GM18873 (cell line): ENCODE measurements at regions not wholly inside any gene's neighbourhood (a gene's known extent, or its start where the extent isn't known, plus 50 kb on each side); places are given as distances from the start of the nearest gene placed in this dataset.
"Not testable (repeated sequence)": the region's sequence is repeated elsewhere in the genome, so short reads cannot be mapped to it uniquely, and the experiment has no call there.

ENCODE experiments used
- ATAC-seq: cut with Tn5 transposase; IDR thresholded peaks from one replicate; pipeline ENCODE4 v1.9.1; 2021; ENCODE audit warnings: mild to moderate bottlenecking, moderate library complexity, moderate number of reproducible peaks; ENCODE audit not compliant: unreplicated experiment, low FRiP score

DNA sequence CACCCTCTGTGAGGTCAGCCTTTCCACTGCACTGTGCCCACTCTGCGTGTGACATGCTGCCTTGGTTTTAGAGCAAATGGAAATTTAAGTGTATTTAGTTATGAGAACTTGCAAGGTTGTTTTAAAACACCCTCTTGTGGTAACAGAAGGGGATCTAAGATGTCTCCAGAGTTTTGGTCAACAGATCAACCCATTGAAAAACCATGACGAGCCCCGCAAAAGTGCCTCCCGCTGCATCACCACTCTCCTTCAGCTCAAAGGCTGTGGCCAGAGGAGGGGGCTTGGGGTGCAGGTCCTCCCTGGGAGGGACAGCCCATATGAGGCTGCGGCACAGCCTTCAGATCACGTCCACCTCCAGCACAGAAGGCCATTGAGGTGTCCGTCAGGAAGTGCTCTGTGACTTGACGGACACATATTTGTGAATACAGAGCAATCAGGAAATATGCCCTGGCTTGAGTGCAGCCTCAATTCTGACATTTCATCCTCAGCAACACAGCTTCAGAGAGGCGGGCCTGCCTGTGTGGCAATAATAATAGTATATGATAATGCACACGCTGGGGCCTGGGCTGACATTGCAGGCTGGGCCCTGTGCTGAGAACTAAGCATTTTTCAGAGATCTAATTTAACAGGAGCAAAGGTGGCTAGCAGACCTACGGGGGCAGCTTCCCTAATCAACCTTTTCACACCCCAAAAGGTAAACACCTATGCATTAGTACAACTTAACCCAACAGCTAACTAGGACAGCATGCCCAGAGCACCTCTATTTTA, 213.9 kb downstream of the ANAPC1 start:
- no peak for ATAC-seq

DNA sequence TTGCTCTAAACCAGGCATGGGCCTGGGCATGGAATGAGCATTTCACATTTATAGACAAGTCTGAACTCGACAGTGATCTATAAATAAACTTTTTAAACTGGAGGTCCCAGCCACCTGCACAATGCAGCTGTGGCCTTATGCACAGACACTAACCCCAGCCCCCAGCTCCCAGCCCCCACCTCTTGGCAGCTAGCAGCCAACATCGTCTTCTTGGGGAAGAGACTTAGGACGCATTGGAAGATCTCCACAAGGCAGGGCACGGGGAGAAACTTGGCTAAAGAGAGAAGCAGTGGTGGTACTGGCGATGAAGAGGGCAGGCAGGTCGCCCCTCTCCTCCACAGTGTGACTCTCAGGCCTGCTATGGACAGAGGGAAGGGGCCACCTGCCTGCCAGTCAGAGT, 213.2 kb downstream of the ANAPC1 start:
- ATAC-seq = no peak

DNA sequence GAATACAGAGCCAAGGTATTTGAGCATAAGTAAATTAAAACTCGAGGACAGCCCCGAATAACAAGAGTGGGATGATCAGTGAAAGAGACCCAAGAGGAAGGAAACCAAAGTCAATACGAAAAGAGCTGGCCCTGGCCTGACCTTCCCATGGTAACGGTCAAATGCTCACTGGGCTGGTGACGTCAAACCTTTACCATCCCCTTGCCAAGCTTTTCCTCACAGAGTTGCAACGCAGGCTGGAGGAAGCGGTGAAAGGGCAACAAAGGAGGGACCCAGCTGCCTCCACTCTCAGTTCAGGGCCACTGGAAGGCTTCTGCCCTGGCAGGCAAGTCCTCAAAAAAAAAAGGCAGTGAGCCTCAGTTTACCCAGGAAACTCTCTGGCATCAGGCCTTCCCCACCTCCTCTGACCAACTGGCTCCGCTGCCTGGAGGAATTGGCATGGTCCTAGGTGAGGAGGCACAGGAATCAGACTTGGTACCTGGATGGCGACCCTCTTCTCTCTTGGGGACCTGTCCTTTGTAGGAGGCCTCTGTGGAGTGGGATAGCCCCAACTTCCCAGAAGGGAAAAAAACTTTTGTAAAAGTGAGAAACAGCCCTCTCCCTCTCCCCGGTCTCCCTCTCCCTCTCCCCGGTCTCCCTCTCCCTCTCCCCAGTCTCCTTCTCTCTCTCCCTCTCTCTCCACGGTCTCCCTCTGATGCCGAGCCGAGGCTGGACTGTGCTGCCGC, 212.4 kb downstream of the ANAPC1 start:
- ATAC-seq = no peak

DNA sequence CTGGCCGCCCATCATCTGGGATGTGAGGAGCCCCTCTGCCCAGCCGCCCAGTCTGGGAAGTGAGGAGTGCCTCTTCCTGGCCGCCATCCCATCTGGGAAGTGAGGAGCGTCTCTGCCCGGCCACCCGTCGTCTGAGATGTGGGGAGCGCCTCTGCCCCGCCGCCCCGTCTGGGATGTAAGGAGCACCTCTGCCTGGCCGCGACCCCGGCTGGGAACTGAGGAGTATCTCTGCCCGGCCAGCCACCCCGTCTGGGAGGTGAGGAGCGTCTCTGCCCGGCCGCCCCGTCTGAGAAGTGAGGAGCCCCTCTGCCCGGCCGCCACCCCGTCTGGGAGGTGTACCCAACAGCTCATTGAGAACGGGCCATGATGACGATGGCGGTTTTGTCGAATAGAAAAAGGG, 211.4 kb downstream of the ANAPC1 start:
- ATAC-seq = not testable (repeated sequence)

DNA sequence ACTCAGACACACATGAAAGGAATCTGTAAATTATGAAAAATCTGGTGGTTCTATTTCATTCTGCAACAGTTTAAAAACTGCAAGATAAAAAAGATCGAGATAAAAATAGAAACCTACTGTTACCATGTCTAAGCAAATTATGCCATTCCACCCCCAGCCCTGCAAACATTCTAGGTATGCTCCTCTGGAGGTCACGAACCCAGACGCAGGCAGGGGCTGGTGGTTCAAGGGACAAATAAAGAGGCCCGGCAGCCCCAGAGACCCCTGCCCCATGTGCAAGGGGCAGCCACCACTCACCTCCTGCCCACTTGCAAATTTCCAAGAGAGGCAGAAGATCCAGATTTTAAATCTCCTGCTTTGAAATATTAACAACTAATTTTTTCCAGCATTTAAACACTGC, 210.5 kb downstream of the ANAPC1 start:
- ATAC-seq = no peak

DNA sequence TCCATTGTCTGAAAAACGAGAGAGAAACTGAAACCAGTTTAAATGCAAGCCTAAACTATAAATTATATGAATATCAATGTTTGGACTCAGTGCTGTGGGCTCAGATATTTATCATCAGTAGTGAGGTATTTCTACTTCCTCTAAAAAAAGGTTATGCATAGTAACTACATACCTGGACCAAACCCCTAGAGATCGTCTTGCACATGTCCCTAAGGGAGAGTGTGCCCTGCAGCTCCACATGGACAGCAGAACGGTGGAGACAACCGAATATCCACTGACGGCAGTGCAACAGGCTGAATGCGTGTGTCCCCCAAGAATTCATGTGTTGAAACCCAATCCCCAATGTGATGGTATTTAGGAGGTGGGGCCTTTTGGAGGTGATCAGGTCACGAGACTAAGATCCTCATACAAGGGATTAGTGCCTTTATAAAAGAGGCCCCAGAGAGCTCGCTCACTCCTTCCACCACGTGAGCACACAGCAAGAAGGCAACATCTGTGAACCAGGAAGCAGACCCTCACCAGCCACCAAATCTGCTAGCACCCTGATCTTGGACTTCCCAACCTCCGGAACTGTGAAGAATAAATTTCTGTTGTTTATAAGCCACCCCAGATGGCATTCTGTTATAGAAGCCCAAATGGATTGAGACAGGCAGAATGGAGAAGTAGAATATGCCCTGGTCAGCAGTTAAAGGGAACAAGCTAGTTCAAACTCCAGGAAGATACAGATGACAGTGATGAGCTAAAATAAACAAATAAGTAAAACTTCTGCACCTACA, 208.4 kb downstream of the ANAPC1 start:
- no peak for ATAC-seq

DNA sequence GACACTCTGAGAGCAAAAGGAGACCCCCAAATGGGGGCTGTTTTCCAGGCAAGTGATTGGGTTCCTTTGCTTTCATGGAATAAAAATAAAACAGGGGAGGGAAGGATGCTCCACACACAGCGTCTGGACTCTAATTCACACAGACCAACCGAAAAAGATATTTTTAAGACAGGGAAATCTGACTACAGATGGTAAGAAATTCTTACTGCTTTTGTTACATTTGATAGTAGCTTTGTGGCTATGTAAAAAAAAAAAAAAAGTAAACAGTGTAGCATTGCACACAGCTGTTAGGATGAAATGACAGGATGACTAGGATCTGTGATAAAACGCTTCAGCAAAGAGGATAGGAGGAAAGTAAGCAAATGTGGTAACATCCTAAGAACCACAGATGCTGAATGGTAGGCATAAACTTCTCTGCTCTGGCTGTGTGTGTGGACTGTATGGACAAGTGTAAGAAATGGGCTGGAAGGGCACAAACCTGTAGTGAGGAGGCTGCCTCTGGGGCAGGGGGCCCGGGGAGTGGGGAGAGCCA, 207.6 kb downstream of the ANAPC1 start:
- no peak for ATAC-seq

DNA sequence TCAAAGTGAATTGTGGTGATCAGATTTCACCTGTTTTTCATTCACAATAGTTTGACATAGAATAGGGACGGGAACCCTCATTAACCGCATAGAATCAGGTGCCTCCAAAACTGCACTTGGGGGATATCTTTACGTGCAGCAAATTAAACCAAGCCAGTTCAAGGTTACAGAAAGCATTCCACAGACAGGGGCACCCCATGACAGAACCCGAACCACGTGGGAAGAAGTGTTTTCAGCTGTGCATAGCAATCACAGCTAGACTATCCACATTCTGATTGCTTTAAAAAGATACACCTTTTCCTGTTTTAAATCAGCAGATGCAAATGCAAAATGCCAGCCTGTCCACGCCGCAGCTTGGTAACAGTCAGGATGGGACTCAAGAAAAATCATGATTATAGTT, 205.8 kb downstream of the ANAPC1 start:
- no peak for ATAC-seq

DNA sequence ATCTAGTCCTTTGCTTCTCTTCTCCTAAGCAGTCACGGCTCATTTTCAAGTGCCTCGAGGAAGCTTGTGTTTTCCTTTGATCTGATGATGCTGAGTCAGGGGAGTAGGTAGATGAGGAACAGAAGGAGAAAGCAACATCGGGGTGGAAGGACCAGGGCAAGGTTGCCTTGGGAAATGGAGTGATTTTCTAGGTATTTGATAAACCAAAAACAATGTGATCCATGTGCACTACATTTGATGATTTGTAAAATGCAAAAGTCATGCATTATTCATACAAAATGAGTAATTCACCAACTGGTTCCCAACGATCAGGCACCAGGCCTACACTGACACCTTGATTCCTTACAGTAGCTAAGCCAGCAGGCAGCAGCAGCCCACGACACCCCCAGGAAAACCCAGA, 205.3 kb downstream of the ANAPC1 start:
- ATAC-seq = no peak

DNA sequence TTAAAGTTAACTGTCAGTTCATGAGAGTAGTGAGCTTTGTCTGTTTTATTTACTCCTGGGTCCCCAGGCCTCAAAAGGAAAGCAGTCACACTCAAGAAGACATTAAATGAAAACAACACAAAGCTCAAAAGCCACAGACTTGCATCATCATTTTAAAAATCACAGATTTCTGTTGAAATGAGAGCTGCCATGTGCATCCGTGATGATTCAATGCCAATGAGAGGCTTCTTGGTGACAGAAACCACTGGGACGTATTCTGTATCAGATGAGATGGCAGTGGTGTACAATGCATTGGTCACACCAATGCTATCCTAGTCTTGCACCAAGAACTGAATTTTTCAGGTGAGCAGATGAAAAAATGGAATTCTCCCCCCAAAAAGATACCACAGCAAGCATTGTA, 204.8 kb downstream of the ANAPC1 start:
- ATAC-seq = no peak

DNA sequence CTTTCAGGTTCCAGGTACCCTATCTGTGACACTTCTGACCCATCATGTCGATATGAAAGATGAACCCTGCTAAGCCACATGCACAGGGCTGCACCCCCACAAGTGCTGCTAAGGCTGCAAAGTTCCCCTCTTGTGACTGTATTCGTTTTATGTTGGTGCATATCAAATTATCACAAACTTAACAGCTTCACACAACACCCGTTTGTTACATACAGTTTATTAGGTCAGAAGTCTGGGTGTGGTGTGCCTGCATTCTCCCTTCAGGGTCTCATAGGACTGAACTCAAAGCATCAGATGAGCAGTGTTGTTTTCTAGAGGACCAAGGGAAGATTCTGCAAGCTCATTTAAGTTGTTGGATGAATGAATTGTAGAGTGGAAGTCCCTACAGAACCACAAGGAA, 199.4 kb downstream of the ANAPC1 start:
- ATAC-seq = no peak

DNA sequence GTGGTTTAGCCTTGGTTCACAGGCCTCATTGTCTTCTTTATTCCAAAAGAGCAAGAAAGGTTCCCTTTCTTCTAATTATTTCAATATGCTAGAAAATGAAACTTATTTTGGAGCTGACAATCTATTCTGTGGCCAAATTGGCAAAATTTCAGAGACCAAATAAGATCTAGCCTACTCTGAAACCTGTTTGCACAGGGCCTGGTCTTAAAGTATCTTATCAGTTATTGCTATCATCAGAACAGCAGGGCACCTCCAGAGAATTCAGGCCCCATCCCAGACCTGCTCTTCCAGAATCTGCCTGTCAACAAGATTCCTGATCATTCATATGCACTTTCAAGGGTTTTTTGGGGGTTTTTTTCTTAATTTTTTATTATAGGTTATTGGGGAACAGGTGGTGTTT, 198.7 kb downstream of the ANAPC1 start:
- no peak for ATAC-seq

DNA sequence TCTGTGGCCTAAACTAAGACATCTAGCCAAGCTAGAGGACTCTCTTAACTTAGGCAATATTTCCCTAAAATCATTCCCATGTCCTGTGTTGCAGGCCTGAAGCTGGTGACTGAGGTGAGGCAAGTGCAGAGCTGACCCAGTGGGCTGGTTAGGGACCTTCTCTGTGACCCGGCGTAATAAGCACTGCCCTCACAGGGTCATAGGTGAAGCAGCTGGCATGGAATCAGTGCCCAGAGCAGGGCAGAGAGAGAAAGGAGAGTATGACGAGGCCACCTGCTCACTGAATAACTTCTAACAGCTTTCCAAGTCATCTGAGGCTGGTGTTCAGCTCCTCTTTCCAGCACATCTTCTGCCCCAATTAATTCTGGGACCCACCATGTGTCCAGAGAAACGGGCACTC, 197.0 kb downstream of the ANAPC1 start:
- no peak for ATAC-seq

DNA sequence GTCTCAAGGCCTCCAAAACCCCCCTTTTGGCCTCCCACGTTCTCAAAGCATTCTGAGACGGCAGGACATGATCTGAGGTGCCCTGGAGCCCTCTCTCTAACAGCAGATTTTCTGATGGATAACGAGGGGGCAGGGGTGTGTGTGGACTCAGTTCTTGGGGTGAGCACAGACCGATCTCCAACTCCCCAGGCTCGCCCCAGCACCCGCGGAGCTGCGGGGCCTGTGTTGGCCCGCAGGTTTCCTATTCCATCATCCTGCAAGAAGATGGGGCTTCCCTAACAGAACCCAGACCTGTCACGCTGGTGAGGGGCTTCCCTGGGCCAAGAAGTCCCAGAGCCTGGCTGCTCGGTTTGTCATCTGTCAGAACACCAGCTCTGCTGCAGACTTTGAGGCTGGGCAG, 196.1 kb downstream of the ANAPC1 start:
- ATAC-seq = no peak

DNA sequence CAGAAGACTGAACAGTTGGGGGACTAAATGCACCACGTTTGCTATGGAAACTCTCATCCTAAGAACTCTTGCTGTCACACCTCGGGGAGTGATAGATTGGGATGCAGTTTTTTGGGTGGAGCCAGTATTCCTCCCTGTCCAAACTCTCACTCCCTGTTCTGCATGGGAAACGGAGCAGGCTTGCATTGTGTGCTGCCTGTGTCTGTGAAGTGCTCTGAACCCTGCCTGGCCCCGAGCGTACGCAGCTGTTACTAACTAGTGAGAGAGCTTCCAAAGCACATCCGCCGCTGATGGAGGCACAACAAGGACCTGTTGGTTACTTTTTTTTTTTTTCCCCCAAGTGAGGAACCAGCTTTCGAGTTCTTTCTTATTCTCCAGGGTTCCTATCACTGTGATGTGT, 195.5 kb downstream of the ANAPC1 start:
- ATAC-seq = no peak

DNA sequence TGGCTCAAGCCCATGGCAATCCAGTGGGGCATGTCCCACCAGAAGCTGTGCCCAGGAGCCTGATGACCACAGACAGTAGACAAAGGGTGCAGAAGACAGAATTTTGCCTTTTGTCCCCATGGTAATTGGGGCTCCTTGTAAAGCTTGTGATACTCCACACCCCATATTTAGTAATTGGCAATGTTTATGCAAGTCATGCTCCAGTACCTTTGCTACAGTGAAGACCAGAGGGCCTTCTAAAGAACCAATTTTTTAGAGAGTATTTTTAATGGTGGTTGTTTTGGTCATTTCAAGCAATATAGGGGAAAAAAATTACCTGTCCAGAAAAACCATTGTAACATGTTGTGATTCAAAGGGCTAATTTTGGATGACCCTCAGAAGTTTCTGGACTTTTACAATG, 194.8 kb downstream of the ANAPC1 start:
- ATAC-seq = no peak

DNA sequence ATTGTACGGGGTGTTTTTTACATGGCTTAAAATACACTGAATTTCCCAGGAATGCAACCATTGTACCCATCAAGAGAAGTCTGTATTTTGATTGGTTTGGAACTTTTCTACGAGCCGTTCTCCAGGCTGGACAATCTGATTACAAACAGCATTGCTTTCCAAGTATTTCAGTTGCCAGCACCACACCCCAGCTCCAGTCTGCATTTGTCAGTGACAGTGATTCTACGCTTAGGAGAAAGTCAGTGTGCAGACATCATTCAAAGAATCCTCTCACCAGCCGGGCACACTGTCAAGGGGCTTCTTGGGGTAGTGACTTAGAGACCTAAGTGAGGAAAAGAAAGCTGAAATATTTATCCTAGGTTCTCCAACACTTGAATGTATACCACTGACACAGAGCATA, 194.1 kb downstream of the ANAPC1 start:
- no peak for ATAC-seq

DNA sequence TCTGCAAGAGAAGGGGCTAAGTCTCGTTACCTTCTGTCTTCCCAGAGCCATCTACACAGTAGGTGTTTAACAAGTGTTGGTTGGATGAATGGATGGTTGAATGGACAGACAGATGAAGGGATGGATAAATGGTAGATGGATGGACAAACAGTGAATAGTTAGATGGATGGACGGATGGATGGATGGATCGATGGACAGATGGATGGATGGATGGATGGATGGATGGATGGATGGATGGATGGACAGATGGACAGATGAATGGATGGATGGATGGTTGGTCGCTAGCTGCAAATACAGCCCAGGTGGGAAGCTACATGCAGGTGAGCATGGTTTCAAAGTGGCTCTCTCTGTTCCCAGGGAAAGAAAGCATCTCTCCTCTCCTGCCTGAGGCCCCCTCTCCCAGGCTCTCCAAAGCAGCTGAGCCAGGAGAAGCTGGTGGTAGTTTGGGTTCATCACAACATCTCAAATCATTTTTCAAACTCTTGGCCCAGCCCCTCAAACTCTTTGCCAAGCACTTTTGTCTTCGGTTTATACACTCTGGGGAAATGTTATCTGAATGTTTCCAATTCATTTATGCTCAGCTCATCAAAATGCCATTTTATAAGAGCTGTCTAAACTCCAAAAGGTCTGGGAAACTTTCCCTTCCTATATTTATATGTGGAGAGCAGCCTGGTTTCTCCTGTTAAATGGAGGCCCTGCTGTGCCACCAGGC, 192.7 kb downstream of the ANAPC1 start:
- ATAC-seq = no peak

DNA sequence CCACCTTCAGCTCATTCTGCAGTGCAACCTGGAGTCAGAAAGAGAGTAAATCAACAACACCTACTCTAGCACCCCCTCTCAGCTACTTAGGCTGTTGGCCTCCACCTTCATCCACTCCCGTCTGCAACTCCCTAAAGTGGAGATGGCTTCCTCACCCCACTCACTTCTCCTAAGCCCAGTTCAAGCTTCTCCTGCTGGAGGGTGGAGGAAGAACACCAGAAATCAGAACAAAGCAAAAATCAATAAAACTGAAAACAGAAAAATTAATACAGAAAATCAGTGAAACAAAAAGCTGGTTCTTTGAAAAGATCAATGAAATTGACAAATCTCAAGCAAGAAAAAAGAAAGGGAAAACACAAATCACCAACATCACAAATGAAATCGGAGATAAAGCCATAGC, 191.7 kb downstream of the ANAPC1 start:
- ATAC-seq = no peak

DNA sequence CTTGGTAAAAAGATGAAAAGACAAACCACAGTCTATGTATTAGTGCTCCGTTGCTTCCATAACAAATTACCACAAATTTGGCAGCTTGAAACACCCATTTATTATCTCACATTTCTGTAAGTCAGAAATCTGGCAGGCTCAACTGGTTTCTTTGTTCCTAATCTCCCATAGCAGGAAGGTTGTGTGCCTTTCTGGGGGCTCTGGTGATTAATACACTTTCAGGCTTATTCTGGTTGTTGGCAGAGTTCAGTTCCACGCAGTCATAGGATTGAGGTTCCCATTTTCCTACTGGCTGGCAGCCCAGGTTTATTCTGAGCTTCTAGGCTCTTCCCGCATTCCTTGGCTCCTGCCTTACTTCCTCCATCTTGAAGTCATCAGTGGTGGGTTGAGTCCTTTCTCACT, 189.3 kb downstream of the ANAPC1 start:
- ATAC-seq = no peak
